SU-DHL-6 (cell line): ENCODE measurements at regions not wholly inside any gene's neighbourhood (a gene's known extent, or its start where the extent isn't known, plus 50 kb on each side); places are given as distances from the start of the nearest gene placed in this dataset.

Source experiments
- H2AFZ ChIP-seq: fragments of 200-600 bp; sonication (generic); 2 replicates; pipeline ENCODE4 v1.6.1; 2014; ENCODE audit warnings: low read depth, mild to moderate bottlenecking, moderate library complexity, mixed read lengths, antibody characterized with exemption, low read length; ENCODE audit not compliant: severe bottlenecking
- H3F3A ChIP-seq: fragments of 200-600 bp; shearing (Covaris generic); 2 replicates; pipeline ENCODE4 v1.6.0; 2016; ENCODE audit warnings: antibody characterized with exemption, mild to moderate bottlenecking; ENCODE audit not compliant: insufficient read depth
- H3K27ac ChIP-seq: fragments of 200-600 bp; sonication (generic); 2 replicates; pipeline ENCODE4 v1.5.1; 2016; ENCODE audit warnings: low read depth, mild to moderate bottlenecking, low read length, moderate library complexity, mixed read lengths
- H3K27me3 ChIP-seq: fragments of 200-600 bp; sonication (generic), shearing (Covaris generic); 2 replicates; pipeline ENCODE4 v1.6.0; 2014; ENCODE audit warnings: mild to moderate bottlenecking, low read length
- H3K36me3 ChIP-seq: fragments of 200-600 bp; sonication (generic); 2 replicates; pipeline ENCODE4 v1.6.1; 2014; ENCODE audit warnings: mild to moderate bottlenecking, low read length, mixed read lengths
- H3K4me2 ChIP-seq: fragments of 300-600, 200-600 bp; shearing (Covaris generic), sonication (generic); 2 replicates; pipeline ENCODE4 v1.6.0; 2014; ENCODE audit warnings: low read length, low read depth, mild to moderate bottlenecking; ENCODE audit not compliant: poor library complexity, severe bottlenecking
- H3K4me3 ChIP-seq: fragments of 200-600 bp; sonication (generic); 2 replicates; pipeline ENCODE4 v1.5.1; 2014; ENCODE audit warnings: antibody characterized with exemption, low read length, mild to moderate bottlenecking, mixed read lengths; ENCODE audit not compliant: insufficient read depth, poor library complexity, severe bottlenecking
- H3K79me2 ChIP-seq: fragments of 200-600 bp; sonication (generic); 2 replicates; pipeline ENCODE4 v1.6.1; 2014; ENCODE audit warnings: mild to moderate bottlenecking, low read length, moderate library complexity; ENCODE audit not compliant: insufficient read depth
- H3K9ac ChIP-seq: fragments of 200-600 bp; sonication (generic); 2 replicates; pipeline ENCODE4 v1.7.0; 2014; ENCODE audit warnings: mild to moderate bottlenecking, low read length
- H3K9me2 ChIP-seq: fragments of 200-600 bp; sonication (generic); replicated peaks from 2 replicates; pipeline ENCODE4 v1.6.1; 2014; ENCODE audit warnings: low read length; ENCODE audit not compliant: insufficient read depth
- H3K9me3 ChIP-seq: fragments of 200-600 bp; sonication (generic); 2 replicates; pipeline ENCODE4 v1.6.1; 2014; ENCODE audit warnings: low read length, mixed read lengths; ENCODE audit not compliant: insufficient read depth
- H4K20me1 ChIP-seq: fragments of 200-600 bp; sonication (generic); 2 replicates; pipeline ENCODE4 v1.6.1; 2014; ENCODE audit warnings: low read depth, mild to moderate bottlenecking, antibody characterized with exemption, low read length, moderate library complexity, mixed read lengths
- EZH2phosphoT487 ChIP-seq: fragments of 200-600 bp; sonication (generic), shearing (Covaris generic); conservative IDR thresholded peaks from 2 replicates; pipeline ENCODE4 v1.6.1; 2018; ENCODE audit warnings: mild to moderate bottlenecking, antibody characterized with exemption, low read length, moderate library complexity, mixed read lengths
- TF ChIP-seq, protein P1 (sequence below): fragments of 200-600 bp; sonication (generic); IDR thresholded peaks from one replicate; pipeline ENCODE4 v1.5.1; 2017; ENCODE audit warnings: antibody characterized with exemption, mild to moderate bottlenecking, low read length, moderate library complexity; ENCODE audit not compliant: insufficient read depth, poor library complexity, severe bottlenecking

GRCh38 chr9:28007097-28007817, 434.0 kb upstream of the C9orf72 start:
- Histone ChIP-seq H3K4me3 (no peak overlapping the region), H2AFZ (no peak overlapping the region), H3K27me3 (no peaks in the 10 kb centered on the region), H3K79me2 (no peaks in the 10 kb centered on the region), H3K4me2 (no peak overlapping the region), H4K20me1 (no peaks in the 10 kb centered on the region), H3K36me3 (no peaks in the 10 kb centered on the region), H3K9ac (no peak overlapping the region), H3K9me2 (no peaks in the 10 kb centered on the region; the same call in 1 of the 2 replicates), H3K9me3 (no peaks in the 10 kb centered on the region), H3F3A (no peaks in the 10 kb centered on the region), H3K27ac (no peak overlapping the region)
- TF ChIP-seq EZH2phosphoT487, result no peak
- TF ChIP-seq, protein P1, sequence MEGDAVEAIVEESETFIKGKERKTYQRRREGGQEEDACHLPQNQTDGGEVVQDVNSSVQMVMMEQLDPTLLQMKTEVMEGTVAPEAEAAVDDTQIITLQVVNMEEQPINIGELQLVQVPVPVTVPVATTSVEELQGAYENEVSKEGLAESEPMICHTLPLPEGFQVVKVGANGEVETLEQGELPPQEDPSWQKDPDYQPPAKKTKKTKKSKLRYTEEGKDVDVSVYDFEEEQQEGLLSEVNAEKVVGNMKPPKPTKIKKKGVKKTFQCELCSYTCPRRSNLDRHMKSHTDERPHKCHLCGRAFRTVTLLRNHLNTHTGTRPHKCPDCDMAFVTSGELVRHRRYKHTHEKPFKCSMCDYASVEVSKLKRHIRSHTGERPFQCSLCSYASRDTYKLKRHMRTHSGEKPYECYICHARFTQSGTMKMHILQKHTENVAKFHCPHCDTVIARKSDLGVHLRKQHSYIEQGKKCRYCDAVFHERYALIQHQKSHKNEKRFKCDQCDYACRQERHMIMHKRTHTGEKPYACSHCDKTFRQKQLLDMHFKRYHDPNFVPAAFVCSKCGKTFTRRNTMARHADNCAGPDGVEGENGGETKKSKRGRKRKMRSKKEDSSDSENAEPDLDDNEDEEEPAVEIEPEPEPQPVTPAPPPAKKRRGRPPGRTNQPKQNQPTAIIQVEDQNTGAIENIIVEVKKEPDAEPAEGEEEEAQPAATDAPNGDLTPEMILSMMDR, result no peak

DNA sequence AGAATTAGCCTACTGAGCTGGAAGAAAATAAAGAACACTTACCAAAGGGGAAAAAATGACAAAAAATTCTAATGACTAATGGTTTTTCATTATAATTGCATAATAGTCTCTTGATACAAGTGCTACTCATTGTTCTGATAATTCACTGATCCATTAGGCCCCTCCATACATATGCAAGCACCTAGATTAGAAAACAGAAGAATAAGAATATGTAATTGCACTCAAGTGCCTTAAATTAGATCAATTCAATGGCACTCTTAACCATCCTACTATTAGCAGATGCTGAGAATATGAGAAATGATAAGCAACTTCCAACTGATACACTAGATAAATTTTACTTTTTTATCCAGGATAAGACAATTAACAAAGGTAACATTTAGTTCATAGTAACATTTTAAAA, 440.9 kb upstream of the C9orf72 start:
- Histone ChIP-seq H3K4me3 (no peak overlapping the region), H3K36me3 (no peaks in the 10 kb centered on the region), H3K27me3 (no peaks in the 10 kb centered on the region), H3K27ac (no peak overlapping the region), H4K20me1 (no peaks in the 10 kb centered on the region), H3K4me2 (no peak overlapping the region), H3K79me2 (no peaks in the 10 kb centered on the region), H3K9me3 (no peaks in the 10 kb centered on the region), H3K9me2 (no peaks in the 10 kb centered on the region), H3K9ac (no peak overlapping the region), H2AFZ (no peak overlapping the region), H3F3A (no peaks in the 10 kb centered on the region)
- TF ChIP-seq, protein P1, result no peak
- TF ChIP-seq EZH2phosphoT487, result no peak

GRCh38 chr9:28024676-28025075, 451.4 kb upstream of the C9orf72 start:
- Histone ChIP-seq H3K4me2 (no peak overlapping the region), H3K4me3 (no peak overlapping the region), H3K36me3 (no peaks in the 10 kb centered on the region), H3K9me3 (no peaks in the 10 kb centered on the region), H3K79me2 (no peaks in the 10 kb centered on the region), H3K9me2 (no peaks in the 10 kb centered on the region), H2AFZ (no peak overlapping the region), H3K9ac (no peak overlapping the region), H3K27ac (no peak overlapping the region), H3K27me3 (no peaks in the 10 kb centered on the region), H3F3A (no peaks in the 10 kb centered on the region), H4K20me1 (no peaks in the 10 kb centered on the region)
- TF ChIP-seq EZH2phosphoT487, result no peak

- no peaks in the 10 kb centered on the region for H3K9me2 ChIP-seq
- H4K20me1 ChIP-seq, result no peaks in the 10 kb centered on the region
- H3K4me2 ChIP-seq, result no peak overlapping the region
- no peak overlapping the region for H3K4me3 ChIP-seq
- no peak overlapping the region for H3K9ac ChIP-seq
- no peaks in the 10 kb centered on the region for H3K79me2 ChIP-seq
- H3K36me3 ChIP-seq, result no peaks in the 10 kb centered on the region
- no peak overlapping the region for H2AFZ ChIP-seq
- no peak overlapping the region for H3K27ac ChIP-seq
- no peaks in the 10 kb centered on the region for H3K27me3 ChIP-seq
- no peaks in the 10 kb centered on the region for H3K9me3 ChIP-seq
- TF ChIP-seq EZH2phosphoT487, result no peak
- TF ChIP-seq, protein P1, result no peak
- H3F3A ChIP-seq, result no peaks in the 10 kb centered on the region
Observed at GRCh38 chr9:28025186-28025585, 451.9 kb upstream of the C9orf72 start.
